ENCODE measurements at regions not wholly inside any gene's neighbourhood (a gene's known extent, or its start where the extent isn't known, plus 50 kb on each side); places are given as distances from the start of the nearest gene placed in this dataset.
"Not testable (repeated sequence)": the region's sequence is repeated elsewhere in the genome, so short reads cannot be mapped to it uniquely, and the experiment has no call there.

- no peaks in the 10 kb centered on the region for H3K9me3 ChIP-seq (ENCODE audit: low read depth)
- H3K4me2 ChIP-seq: no peak overlapping the region
- no peaks in the 10 kb centered on the region for H3K4me1 ChIP-seq (ENCODE audit: insufficient read depth)
- no peaks in the 10 kb centered on the region for H3K36me3 ChIP-seq (replicated peaks; ENCODE audit: insufficient read depth, low read depth)
- DNase-seq (ENCODE audit: low spot score): no peak
- H3K79me2 ChIP-seq: no peaks in the 10 kb centered on the region
- TF ChIP-seq CTCF (IDR thresholded peaks at IDR 0.05; ENCODE audit: poor library complexity) (no peak), EZH2phosphoT487 (IDR thresholded peaks at IDR 0.05; ENCODE audit: low read depth, severe bottlenecking, unreplicated experiment) (no peak), EZH2 (IDR thresholded peaks at IDR 0.05; ENCODE audit: borderline replicate concordance) (no peak)
- 77% methylated on average over 6 of the region's 6 CpGs for WGBS (ENCODE audit: low lambda C conversion rate, missing lambda C conversion rate)
- no peaks in the 10 kb centered on the region for H4K20me1 ChIP-seq (ENCODE audit: insufficient read depth, poor library complexity, severe bottlenecking)
- no peak overlapping the region for H3K27ac ChIP-seq
- H3K9me2 ChIP-seq (replicated peaks; ENCODE audit: insufficient read depth): no peaks in the 10 kb centered on the region
- no peak overlapping the region for H2AFZ ChIP-seq
- H3K27me3 ChIP-seq: no peaks in the 10 kb centered on the region
- H3K4me3 ChIP-seq: no peak overlapping the region
Measured at GRCh38 chr3:72077473-72078259, 292.7 kb upstream of the PROK2 start.

GRCh38 chr3:72075848-72076247 is 290.9 kb upstream of the PROK2 start:
- not testable (repeated sequence) for H3K27me3 ChIP-seq; H4K20me1 ChIP-seq (ENCODE audit: insufficient read depth, poor library complexity, severe bottlenecking); H3K4me2 ChIP-seq; H3K4me3 ChIP-seq; H3K9me3 ChIP-seq (ENCODE audit: low read depth); DNase-seq (ENCODE audit: low spot score); H3K36me3 ChIP-seq (replicated peaks; ENCODE audit: insufficient read depth, low read depth); H3K4me1 ChIP-seq (ENCODE audit: insufficient read depth); H3K27ac ChIP-seq; H3K9me2 ChIP-seq (replicated peaks; ENCODE audit: insufficient read depth); H2AFZ ChIP-seq; H3K79me2 ChIP-seq
- 88% methylated on average over 7 of the region's 7 CpGs for WGBS (ENCODE audit: low lambda C conversion rate, missing lambda C conversion rate)

- H3K36me3 ChIP-seq (replicated peaks; ENCODE audit: insufficient read depth, low read depth): no peaks in the 10 kb centered on the region
- no peaks in the 10 kb centered on the region for H3K27me3 ChIP-seq
- no peaks in the 10 kb centered on the region for H4K20me1 ChIP-seq (ENCODE audit: insufficient read depth, poor library complexity, severe bottlenecking)
- TF ChIP-seq EZH2 (IDR thresholded peaks at IDR 0.05; ENCODE audit: borderline replicate concordance) (no peak), EZH2phosphoT487 (IDR thresholded peaks at IDR 0.05; ENCODE audit: low read depth, severe bottlenecking, unreplicated experiment) (no peak), CTCF (IDR thresholded peaks at IDR 0.05; ENCODE audit: poor library complexity) (no peak)
- H2AFZ ChIP-seq: no peak overlapping the region
- H3K9me2 ChIP-seq (replicated peaks; ENCODE audit: insufficient read depth): no peaks in the 10 kb centered on the region
- H3K4me2 ChIP-seq: no peak overlapping the region
- 96% methylated on average over 2 of the region's 2 CpGs for WGBS (ENCODE audit: low lambda C conversion rate, missing lambda C conversion rate)
- no peak overlapping the region for H3K4me3 ChIP-seq
- H3K79me2 ChIP-seq: no peaks in the 10 kb centered on the region
- DNase-seq (ENCODE audit: low spot score): no peak
- no peak overlapping the region for H3K27ac ChIP-seq
- no peaks in the 10 kb centered on the region for H3K4me1 ChIP-seq (ENCODE audit: insufficient read depth)
- no peaks in the 10 kb centered on the region for H3K9me3 ChIP-seq (ENCODE audit: low read depth)
Measured at GRCh38 chr3:72071624-72072023, 286.7 kb upstream of the PROK2 start.

- H2AFZ ChIP-seq: no peak overlapping the region
- no peak overlapping the region for H3K4me3 ChIP-seq
- H3K9me3 ChIP-seq (ENCODE audit: low read depth): no peaks in the 10 kb centered on the region
- H3K27me3 ChIP-seq: no peaks in the 10 kb centered on the region
- H4K20me1 ChIP-seq (ENCODE audit: insufficient read depth, poor library complexity, severe bottlenecking): no peaks in the 10 kb centered on the region
- WGBS (ENCODE audit: low lambda C conversion rate, missing lambda C conversion rate): 70% methylated on average over 6 of the region's 6 CpGs
- no peak overlapping the region for H3K27ac ChIP-seq
- H3K79me2 ChIP-seq: no peaks in the 10 kb centered on the region
- no peaks in the 10 kb centered on the region for H3K36me3 ChIP-seq (replicated peaks; ENCODE audit: insufficient read depth, low read depth)
- no peak for DNase-seq (ENCODE audit: low spot score)
- H3K9me2 ChIP-seq (replicated peaks; ENCODE audit: insufficient read depth): no peaks in the 10 kb centered on the region
- TF ChIP-seq EZH2phosphoT487 (IDR thresholded peaks at IDR 0.05; ENCODE audit: low read depth, severe bottlenecking, unreplicated experiment) (no peak), CTCF (IDR thresholded peaks at IDR 0.05; ENCODE audit: poor library complexity) (no peak), EZH2 (IDR thresholded peaks at IDR 0.05; ENCODE audit: borderline replicate concordance) (no peak)
- no peak overlapping the region for H3K4me2 ChIP-seq
- H3K4me1 ChIP-seq (ENCODE audit: insufficient read depth): no peaks in the 10 kb centered on the region
Measured at GRCh38 chr3:72070005-72070404, 285.1 kb upstream of the PROK2 start.

Measured in hepatocyte (in vitro differentiated cells).